G401.6 (cell line): ENCODE measurements at regions not wholly inside any gene's neighbourhood (a gene's known extent, or its start where the extent isn't known, plus 50 kb on each side); places are given as distances from the start of the nearest gene placed in this dataset.

Source experiments
- FAIRE-seq: peaks from 2 replicates; lab custom pipeline; 2012; peaks lifted over from hg19 to GRCh38; lab: Jason Lieb, UNC

DNA sequence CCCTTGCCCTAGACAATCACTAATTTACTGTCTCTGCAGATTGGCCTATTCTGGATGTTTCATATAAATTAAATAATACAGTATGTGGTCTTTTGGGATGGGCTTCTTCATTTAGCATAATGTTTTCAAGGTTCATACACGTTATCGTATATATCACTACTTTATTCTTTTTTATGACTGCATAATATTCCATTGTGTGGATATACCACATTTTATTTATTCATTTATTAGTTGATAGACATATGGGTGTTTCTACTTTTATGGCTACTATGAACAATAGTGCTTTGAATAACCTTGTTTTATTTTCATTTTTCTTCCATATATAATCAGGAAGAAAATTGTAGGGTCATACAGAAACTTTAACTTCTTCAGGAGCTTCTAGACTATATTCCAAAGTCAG is 108.5 kb upstream of the PAPPA start:
- FAIRE-seq, result no peak

DNA sequence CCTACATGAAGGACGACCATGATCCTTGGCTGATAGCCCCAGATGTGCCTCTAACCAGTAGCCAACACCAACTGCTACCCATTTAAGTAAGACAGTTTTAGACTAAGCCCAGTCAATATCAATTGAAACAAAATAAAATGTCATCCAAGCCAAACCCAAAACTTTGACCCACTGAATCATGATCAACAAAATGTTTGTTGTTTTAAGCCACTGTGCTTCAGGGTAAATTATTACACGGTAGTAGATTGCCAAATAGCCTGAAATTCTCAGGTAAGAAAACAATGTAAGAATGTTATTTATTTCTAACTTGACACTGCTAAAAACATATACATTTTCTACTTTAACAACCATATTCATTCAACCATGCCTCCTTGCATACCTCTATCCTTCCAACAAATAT is 105.5 kb upstream of the PAPPA start:
- FAIRE-seq, result no peak

DNA sequence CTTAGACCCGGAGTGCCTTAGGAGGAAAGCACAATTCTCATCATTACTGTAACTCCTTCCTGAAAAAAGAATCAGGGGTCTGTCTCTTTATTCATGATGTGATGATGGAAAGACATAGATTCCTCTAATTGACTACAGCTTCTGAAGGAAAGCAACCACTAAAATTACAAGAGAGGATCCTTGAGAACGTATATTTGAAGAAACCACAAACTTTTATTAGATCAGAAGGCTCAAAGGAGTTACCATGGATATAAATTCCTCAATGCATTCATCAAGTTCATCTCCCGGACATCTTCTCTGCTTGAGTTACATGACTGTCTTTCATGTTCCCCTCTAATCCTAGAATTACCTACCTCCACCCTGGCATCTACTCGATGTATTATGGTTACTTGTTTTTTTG is 104.1 kb upstream of the PAPPA start:
- FAIRE-seq, result no peak

DNA sequence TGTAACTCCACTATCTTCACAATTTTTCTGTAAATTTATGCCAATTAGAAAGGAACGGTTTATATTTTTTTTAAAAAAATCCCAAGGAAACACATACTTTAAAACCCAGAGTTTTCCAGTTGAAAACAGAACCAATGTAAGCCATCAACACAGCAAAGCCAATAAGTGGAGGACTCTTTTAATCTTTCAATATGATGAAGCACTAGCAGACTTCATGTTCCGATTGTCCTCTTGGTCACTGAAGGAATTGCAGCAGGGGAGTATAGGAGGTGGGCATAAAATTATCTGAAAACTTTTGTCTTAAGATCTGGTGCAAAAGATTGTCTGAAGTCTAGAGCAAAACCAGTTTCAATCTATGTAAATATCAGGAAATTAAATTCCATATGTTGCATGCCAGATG is 102.1 kb upstream of the PAPPA start:
- FAIRE-seq, result no peak

DNA sequence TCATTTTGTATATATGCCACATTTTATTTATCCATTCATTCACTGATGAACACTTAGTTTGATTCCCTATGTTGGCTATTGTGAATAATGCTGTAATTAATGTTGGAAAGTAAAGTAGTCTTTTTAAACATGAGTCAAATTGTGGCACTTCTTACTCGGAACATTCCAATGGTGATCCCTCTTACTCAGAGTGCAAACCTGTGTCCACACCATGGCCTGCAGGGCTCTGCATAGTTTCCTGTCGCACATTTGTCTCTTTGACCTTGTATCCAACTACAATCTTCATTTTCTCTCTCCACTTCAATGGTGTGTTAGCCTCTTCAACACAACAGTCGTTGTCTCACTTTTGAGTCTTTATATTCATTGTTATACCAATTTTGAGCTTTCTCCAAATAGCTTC is 98.1 kb upstream of the PAPPA start:
- FAIRE-seq, result no peak

DNA sequence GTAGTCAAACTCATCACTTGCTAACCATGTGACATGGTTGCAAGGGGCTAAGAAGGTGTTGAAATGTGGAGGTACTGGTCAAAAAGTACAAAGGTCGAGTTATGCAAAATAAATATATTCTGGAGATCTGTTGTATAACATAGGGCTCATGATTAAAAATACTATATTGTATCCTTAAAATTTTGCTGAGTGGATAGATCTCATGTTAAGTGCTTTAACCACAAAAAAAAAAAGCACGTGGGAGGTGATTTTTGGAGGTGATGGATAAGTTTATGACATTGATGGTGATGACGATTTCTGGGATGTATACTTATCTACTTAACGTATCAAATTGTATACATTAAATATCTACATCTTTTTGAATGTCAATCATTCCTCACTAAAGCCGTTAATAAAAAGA is 96.2 kb upstream of the PAPPA start:
- no peak for FAIRE-seq

DNA sequence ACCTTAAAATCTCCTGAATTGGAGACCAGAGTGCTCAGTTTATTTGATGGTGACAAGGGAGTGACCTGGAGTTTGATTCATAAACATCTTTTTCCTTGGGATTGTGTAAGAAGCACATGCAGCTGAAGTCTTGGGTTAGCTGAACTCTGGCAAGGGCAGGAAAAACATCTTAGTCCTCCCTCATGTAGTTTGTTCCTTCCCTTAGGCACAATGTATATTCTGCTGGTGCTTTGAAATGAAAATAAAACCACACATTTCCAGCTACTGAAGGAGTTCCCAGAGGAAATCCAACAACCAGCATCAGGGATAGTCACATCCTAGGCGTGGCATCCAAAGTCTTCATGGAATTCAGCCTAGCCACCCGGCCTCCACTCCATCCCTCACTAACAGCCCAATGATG is 95.2 kb upstream of the PAPPA start:
- FAIRE-seq, result no peak

DNA sequence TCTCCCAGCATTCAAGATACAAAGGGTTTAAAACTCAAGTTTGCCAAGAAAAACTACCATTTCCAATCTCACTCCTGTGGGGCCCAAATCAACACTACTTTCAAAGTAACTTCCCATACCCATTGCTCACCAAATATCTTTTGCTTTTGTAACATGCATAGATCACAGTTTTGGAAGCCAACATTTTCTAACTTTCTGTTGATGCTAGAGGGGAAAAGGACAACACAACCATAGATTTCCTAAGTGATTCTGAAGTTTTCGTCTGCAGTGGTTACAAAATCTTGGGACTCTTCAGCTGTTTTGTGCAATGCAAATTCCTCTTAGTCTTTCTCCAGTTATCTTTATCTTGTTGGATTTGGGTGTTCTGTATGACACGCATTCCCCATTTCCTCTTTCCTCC is 94.1 kb upstream of the PAPPA start:
- FAIRE-seq, result no peak

DNA sequence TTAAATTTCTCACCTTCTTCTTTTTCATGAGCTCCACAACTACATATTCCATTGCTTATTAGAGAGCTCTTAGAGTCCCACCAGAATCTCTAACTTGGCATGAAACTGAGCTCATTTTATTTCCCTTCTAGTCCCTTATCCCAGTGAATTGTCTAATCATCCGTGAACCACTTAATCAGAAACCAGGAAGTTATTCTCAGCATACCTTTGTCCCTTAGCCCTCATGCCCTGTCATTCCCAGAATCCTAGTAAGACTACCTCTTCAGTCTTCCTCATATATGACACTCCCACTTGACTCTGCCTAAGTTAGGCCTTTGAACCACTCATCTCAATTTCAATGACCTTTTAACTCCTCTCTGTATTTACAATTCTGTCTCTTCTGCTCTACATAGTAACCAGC is 93.0 kb upstream of the PAPPA start:
- FAIRE-seq, result no peak

DNA sequence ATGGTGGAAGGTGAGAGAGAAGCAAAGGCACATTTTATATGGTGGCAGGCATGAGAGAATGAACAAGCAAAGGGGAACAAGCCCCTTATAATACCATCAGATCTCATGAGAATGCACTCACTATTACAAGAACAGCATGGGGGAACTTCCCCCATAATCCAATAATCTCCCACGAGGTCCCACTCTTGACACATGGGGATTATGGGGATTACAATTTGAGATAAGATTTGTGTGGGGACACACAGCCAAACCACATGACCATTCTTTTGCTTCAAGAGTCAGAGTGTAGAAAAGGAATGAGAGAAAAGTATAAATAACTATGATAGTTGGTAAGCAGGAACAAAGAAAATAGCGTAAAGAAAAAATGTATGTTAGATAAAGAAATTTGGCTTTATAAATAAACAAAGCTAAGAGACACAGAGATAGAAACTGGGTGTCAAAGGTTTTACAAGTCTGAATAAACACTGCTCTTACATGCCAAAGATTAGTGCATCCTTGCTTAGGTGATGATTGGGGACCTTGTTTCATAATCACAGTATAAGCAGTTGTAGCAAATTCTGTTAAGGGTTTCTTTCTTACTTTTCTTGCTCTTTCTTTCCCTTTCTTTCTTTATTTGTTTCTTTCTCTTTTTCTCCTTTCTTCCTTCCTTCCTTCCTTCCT is 91.9 kb upstream of the PAPPA start:
- no peak for FAIRE-seq

DNA sequence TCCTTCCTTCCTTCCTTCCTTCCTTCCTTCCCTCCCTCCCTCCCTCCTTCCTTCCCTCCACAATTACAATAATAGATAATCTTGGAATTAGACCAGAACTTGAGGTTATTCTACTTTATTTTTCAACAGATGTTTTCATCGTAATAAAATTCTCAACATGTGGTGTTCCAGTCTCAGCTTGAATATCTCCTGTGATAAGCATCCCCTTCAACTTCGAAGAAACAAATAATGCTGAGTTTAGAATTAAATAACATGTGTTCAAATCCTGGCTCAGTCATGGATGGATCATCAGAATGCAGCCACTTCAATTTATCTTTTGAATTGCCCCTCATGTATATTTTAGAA is 91.4 kb upstream of the PAPPA start:
- no peak for FAIRE-seq

DNA sequence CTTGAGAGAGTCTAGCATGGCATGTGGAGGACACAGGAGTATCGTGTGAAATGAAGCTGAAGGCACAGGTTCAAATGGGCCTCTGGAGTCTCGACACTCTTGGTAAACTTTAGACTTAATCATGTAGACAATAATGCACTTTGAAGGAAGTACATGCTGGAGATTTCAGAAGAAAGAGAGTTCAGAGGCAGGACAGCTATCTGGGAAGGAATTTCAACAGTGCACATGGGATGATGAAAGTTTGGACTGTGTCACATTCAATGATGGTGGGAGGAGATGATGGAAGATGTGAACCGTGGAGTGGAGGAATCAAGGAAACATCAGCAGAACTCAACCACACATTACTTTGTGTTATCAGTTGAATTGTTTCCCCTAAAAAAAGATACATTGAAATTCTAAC is 88.6 kb upstream of the PAPPA start:
- no peak for FAIRE-seq

DNA sequence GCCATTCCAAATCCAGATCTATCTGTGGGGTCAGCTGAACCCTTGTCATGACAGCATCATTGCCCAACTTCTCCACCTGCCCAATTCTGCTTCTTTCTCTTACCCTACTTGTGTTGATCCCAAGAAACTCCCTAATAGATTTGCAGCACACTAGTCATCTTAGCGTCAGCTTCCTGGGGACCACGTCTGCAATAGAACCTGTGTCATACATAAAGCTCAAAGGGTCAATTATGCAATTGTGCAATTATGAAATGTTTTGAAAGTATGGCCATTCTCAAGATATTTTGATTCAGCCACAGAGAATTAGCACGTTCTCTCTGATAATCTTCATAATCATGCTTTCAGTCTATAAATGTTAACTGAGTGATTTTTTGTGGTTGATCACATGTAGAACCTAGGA is 87.4 kb upstream of the PAPPA start:
- FAIRE-seq, result no peak

DNA sequence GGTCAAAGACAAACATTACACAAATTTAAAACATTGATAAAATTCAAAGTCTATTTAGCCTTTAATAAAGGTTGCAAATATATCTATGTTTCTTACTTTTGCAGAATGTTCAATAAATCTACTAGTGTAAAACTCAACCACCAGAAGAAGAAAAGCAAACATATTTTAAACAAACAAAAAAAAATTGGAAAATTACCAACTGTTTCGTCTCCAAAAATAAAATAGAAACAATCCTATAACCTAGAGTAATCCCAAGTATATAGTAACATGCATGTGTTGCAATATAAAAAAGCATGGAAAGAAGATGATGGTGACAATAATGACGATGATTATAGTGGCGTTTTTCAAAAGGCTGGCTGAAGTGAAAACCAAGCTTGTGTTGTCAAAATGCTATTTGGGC is 86.0 kb upstream of the PAPPA start:
- no peak for FAIRE-seq

DNA sequence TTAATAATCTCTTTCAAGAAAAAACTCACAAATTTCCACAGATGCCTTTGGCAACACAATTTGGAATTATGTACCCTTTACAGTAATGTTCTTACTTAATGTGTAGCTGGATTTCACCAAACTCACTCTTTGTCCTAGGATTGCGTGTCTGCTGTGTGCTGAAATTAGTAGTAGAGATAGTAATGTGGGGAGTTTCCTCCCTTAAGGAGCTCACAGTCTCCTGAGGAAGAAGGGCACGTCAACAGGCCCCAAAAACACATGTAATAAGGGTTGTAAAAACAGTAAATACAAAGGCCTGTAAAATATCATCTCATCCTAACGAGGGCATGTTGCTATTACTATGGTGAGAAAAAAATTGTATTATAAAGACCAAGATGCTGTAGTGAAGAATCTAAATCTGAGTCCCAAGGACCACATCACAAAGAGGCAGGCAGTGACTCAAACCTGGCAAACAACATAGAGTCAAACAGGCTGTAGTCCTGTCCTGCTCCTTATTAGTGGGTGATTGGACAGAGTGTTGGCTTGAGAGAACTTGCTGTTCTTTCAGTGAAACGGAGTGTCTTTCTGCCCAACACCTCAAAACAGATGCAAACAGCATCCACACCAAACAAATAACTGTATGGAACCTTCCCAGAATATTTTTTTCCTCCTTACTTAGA is 83.2 kb upstream of the PAPPA start:
- no peak for FAIRE-seq

DNA sequence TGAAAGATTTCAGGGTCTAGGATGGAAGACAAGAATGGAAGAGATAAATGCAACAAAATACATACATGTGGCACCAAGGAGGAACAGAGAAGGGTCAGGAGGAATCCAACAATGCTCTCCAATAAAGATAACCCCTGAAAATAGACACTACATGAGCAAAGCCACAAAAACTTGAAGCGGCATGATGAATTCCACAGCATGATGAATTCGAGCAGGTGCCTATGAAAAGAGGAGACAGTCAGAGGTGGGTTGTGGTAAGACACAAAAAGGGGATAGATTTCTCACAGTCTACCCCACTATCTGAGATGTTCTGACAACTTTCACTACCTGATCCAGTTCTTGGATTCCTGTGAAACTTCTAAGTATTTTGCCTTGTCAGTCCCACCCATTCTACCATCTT is 81.5 kb upstream of the PAPPA start:
- no peak for FAIRE-seq

DNA sequence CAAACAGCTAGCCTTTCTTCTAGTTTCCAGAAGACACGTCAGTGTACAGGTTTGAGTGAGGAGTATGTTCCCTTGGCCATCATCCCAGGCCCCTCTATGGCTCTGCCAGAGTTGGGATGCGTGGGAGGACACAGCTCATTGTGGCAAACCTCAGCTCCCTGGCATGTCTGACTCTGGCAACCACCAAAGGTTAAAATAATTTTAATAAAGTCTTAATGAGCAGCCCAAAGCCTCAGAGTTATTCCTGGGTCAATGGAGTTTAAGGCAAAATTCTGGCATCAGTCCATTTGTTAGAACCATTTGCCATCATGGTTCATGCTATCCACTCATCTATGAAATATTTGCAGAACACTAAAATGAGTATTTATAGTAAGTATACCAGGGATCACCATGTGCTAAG is 79.8 kb upstream of the PAPPA start:
- FAIRE-seq, result no peak

DNA sequence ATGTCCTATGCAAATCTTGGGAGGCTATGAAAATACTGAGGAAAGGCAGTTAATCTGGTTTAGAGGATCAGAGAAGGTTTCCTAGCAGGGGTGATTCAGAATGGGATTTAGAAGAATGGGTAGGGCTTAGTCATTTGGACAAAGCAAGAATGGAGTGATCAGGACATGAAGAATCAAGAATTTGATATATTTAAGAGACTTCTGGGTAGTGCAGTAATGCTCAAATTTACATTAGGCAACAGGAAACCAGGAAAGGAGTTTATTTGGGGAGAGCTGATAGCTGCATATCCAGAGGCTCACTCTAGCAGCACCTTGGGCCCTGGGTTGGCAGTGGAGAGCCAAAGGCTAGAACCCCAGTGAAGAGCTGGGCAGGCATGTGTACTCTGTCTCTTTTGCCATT is 78.9 kb upstream of the PAPPA start:
- FAIRE-seq, result no peak

DNA sequence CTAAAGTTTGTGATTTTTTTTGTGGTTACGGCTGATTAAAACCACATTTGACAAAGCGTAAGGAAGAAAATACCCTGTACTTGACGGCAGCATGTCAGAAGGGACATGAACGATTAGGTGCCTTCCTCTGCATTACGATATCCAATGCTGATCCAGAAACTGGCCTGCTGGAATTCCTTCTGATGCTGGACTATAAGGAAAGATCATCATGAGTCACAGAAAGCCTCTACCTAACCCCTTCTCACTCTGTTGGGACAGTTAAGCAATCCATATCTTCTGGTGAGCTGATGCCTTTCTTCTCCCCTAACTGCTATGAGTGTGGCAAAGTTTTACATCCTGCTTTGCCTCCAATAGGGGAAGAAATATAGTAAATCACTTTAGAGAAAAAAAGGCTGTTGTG is 78.4 kb upstream of the PAPPA start:
- FAIRE-seq, result no peak

DNA sequence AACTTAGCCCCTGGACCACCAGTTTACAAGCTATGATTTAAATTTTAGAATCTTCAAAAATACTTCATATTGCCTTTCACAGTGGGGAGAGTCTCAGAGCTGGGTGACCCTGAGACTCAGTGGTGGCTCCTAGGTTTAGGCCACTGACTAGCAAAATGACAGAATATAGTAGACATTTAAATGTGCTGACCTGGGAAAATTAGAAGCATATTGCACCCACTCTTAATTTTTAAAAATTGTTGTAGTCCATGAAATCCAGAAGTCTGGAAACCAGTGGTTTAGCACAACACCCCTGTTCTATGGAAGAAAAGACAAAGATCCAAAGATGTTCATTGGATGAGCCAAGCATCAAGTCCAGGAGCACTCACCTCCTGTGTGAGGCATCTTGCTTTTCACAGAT is 75.0 kb upstream of the PAPPA start:
- FAIRE-seq, result no peak

DNA sequence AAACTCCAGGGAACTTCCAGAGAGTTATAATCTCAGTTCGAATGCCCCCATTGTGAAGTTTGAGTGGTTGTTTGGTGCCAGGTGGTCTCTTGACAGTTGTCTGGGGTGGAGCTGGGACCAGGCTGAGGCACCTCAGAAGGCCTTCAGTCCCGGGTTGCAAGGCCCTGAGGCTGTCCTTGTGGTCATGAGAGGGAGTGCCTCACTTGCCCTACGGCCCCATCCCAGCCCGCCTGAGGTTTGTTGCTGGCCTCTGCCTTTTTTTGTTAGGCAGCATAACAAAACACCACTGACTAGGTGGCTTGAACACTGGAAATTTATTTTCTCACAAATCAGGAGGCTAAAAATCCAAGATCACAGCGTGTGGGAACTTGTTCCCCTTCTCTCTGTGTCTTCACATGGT is 73.0 kb upstream of the PAPPA start:
- FAIRE-seq, result no peak

DNA sequence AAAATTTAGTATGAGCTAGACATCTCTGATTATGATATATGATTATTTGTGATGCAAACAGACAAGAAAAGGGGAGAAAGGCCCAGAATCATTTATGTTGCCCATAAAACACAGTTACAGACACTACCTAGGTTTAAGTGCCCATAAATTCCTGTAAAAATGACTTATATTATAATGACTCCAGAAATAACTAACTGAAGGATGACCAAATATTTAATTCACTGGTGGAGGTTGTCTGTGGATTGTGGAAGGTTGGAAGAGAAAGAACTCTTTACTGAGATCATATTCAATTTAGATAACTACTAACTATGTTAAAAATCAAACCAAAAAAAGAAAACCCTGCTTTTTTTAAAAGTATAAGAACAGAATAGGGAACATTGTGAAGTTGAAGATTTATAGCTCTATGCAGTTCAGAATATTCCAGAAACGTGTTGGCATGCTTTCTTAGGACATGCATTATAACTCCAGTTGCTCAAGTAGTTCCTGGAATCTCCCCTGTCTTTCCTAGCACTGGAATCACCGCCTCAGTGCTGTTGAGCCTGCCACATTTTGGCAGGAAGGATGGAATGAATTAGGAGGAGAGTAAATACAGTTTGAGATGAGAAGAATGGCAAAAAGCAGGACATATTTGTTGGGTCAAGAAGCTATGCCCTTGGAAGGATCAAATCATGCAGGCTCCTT is 72.0 kb upstream of the PAPPA start:
- FAIRE-seq, result no peak

DNA sequence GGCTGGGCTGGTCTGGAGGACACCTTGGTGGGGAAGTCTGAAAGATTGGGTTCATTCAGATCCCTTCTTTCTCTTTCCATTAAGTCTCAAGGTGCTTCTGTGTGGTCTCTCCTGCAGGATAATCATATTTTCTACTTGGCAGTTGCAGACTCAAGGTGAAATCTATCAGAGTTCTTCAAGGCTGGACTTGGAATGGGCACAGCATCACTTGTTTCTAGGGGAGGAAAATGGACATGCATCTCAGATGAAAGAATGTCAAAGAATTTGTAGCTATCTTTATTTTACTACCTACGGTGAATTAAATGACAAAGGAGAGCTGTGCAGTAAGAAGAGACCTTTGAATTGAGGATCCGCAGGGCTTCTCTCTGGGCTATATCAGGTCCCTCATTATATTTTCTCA is 69.8 kb upstream of the PAPPA start:
- no peak for FAIRE-seq

DNA sequence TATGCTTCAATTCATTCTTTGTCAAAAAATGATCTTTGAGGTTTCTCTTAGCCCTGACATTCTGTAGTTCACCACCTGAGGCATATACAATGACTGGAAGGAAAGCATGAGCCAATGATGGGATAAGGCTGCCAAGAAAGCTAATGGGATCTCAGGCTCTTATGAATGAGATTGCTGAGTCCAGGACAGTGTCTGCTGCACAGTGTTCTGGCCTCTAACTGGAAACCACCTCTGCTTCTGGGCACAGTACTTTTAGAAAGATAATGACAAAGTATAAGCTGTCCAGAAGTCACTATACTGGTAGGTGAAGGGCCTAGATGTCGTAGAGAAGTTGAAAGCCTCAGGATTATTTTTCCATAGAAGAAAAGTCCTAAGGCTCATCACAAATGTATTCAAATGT is 69.1 kb upstream of the PAPPA start:
- FAIRE-seq, result no peak
